HL-60 (cell line): ENCODE measurements at regions not wholly inside any gene's neighbourhood (a gene's known extent, or its start where the extent isn't known, plus 50 kb on each side); places are given as distances from the start of the nearest gene placed in this dataset.

Experiments used
- GABPA ChIP-seq: IDR thresholded peaks from 2 replicates; pipeline ENCODE4 v1.6.1; 2012; ENCODE audit warnings: low read depth
- POLR2AphosphoS5 ChIP-seq: IDR thresholded peaks from 2 replicates; pipeline ENCODE4 v1.6.1; 2012; ENCODE audit warnings: low read depth
- SPI1 ChIP-seq: IDR thresholded peaks from 2 replicates; pipeline ENCODE4 v1.6.1; 2012; ENCODE audit warnings: low read depth, mild to moderate bottlenecking, borderline replicate concordance
- TF ChIP-seq, protein P1 (sequence below): IDR thresholded peaks from one replicate; pipeline ENCODE4 v1.5.1; 2011; ENCODE audit warnings: low read length, control low read depth, inconsistent platforms; ENCODE audit not compliant: insufficient read depth
- TF ChIP-seq, protein P2 (sequence below): IDR thresholded peaks from 2 replicates; pipeline ENCODE4 v1.6.1; 2012; ENCODE audit warnings: low read depth; ENCODE audit not compliant: insufficient replicate concordance

DNA sequence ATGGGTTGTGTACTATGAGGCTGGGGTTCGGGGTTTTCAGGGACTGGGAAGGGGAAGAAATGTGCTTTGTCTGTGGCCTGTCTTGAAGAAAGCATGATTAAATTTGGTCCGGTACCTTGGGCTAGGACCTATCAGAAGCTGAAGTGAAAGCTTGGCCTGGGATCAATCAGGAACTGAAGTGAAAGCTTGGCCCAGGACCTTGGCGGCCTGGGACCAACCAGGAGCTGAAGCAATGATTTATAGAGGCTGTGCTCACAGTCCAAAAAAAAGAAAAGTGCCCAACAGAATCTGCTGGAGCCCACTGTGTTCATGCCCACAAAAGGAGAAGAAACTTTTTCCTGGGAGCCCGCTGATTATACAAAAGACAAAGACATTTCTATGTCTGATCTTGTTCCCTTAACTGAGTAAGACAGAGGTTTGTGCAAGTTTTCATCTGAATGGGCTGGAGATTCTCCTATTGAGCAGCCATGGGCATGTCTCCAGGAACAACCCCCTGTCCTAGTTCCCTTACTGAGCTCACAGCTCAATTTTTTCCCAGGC, 1427.9 kb downstream of the FAM133A start:
- TF ChIP-seq, protein P1, sequence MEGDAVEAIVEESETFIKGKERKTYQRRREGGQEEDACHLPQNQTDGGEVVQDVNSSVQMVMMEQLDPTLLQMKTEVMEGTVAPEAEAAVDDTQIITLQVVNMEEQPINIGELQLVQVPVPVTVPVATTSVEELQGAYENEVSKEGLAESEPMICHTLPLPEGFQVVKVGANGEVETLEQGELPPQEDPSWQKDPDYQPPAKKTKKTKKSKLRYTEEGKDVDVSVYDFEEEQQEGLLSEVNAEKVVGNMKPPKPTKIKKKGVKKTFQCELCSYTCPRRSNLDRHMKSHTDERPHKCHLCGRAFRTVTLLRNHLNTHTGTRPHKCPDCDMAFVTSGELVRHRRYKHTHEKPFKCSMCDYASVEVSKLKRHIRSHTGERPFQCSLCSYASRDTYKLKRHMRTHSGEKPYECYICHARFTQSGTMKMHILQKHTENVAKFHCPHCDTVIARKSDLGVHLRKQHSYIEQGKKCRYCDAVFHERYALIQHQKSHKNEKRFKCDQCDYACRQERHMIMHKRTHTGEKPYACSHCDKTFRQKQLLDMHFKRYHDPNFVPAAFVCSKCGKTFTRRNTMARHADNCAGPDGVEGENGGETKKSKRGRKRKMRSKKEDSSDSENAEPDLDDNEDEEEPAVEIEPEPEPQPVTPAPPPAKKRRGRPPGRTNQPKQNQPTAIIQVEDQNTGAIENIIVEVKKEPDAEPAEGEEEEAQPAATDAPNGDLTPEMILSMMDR: no peak
- TF ChIP-seq, protein P2, sequence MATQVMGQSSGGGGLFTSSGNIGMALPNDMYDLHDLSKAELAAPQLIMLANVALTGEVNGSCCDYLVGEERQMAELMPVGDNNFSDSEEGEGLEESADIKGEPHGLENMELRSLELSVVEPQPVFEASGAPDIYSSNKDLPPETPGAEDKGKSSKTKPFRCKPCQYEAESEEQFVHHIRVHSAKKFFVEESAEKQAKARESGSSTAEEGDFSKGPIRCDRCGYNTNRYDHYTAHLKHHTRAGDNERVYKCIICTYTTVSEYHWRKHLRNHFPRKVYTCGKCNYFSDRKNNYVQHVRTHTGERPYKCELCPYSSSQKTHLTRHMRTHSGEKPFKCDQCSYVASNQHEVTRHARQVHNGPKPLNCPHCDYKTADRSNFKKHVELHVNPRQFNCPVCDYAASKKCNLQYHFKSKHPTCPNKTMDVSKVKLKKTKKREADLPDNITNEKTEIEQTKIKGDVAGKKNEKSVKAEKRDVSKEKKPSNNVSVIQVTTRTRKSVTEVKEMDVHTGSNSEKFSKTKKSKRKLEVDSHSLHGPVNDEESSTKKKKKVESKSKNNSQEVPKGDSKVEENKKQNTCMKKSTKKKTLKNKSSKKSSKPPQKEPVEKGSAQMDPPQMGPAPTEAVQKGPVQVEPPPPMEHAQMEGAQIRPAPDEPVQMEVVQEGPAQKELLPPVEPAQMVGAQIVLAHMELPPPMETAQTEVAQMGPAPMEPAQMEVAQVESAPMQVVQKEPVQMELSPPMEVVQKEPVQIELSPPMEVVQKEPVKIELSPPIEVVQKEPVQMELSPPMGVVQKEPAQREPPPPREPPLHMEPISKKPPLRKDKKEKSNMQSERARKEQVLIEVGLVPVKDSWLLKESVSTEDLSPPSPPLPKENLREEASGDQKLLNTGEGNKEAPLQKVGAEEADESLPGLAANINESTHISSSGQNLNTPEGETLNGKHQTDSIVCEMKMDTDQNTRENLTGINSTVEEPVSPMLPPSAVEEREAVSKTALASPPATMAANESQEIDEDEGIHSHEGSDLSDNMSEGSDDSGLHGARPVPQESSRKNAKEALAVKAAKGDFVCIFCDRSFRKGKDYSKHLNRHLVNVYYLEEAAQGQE: no peak
- TF ChIP-seq POLR2AphosphoS5 (no peak), GABPA (no peak), SPI1 (no peak)
